ENCODE measurements at regions not wholly inside any gene's neighbourhood (a gene's known extent, or its start where the extent isn't known, plus 50 kb on each side); places are given as distances from the start of the nearest gene placed in this dataset.
"Not testable (repeated sequence)": the region's sequence is repeated elsewhere in the genome, so short reads cannot be mapped to it uniquely, and the experiment has no call there.

GRCh38 chr10:46774366-46774765, 136.9 kb upstream of the PTPN20 start:
- H3K27me3 ChIP-seq; H3K9me3 ChIP-seq; H3K4me1 ChIP-seq; DNase-seq (ENCODE audit: low spot score); H3K36me3 ChIP-seq; H3K4me3 ChIP-seq; H3K27ac ChIP-seq: not testable (repeated sequence)

GRCh38 chr10:46774945-46775667, 136.1 kb upstream of the PTPN20 start:
- not testable (repeated sequence) for H3K4me1 ChIP-seq; H3K27me3 ChIP-seq; H3K9me3 ChIP-seq; H3K27ac ChIP-seq; H3K4me3 ChIP-seq; H3K36me3 ChIP-seq; DNase-seq (ENCODE audit: low spot score)

GRCh38 chr10:46775668-46776059, 135.6 kb upstream of the PTPN20 start:
- not testable (repeated sequence) for H3K4me1 ChIP-seq; DNase-seq (ENCODE audit: low spot score); H3K27ac ChIP-seq; H3K27me3 ChIP-seq; H3K36me3 ChIP-seq; H3K4me3 ChIP-seq; H3K9me3 ChIP-seq

DNA sequence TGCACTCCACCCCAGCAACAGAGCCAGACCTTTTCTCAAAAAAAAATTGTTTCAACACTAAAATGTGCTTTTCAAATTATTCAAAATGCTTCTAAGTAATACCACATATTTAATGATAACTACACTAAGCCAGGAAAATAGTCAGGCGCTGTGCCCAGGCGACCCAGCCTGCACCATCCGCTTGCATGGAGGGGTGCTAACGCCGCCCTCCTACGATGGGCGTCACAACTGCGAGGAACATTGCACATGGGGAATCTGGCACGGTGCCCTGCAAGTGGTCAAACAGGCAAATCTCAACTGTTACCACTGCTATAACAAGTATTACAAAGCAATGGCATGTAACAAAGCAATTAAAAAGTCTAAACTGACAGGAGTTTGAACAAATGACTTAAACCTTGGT, 131.7 kb upstream of the PTPN20 start:
- DNase-seq (ENCODE audit: low spot score), result peak; percentile 60
- H3K9me3 ChIP-seq, H3K4me1 ChIP-seq, H3K27me3 ChIP-seq, H3K4me3 ChIP-seq, H3K27ac ChIP-seq, H3K36me3 ChIP-seq: not testable (repeated sequence)

DNA sequence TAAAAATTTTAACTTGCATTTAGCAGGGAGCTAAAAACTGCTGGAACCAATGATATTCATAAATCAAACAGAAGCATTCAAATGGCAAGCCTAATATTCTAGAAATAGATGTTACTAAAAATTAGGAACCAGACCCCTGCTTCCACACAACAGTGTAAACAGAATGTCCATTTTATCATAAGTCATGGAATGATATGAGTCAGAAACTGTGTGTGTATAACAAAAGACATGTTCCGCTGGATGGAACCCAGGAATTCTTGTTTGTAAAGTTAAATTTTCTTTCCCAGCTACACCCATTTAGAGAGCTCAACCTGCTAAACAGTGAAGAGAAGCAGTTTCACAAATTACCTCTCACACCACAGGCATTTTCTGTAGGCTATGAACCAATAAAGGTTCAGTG, 131.1 kb upstream of the PTPN20 start:
- H3K27ac ChIP-seq; H3K4me1 ChIP-seq; H3K9me3 ChIP-seq; H3K36me3 ChIP-seq; H3K27me3 ChIP-seq; DNase-seq (ENCODE audit: low spot score); H3K4me3 ChIP-seq: not testable (repeated sequence)

DNA sequence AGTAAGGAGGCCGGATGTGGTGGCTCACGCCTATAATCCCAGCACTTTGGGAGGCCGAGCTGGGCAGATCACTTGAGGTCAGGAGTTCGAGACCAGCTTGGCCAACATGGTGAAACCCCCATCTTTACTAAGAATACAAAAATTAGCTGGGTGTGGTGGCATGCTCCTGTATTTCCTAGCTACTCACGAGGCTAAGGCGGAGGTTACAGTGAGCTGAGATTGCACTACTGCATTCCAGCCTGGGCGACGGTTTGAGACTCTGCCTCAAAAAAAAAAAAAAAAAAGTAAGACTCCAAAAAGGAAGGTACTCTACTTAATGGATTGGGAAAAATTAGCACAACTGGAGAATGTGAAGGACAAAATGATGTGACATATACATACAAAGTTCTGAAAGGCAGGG, 130.2 kb upstream of the PTPN20 start:
- H3K36me3 ChIP-seq; DNase-seq (ENCODE audit: low spot score); H3K4me1 ChIP-seq; H3K27me3 ChIP-seq; H3K27ac ChIP-seq; H3K9me3 ChIP-seq; H3K4me3 ChIP-seq: not testable (repeated sequence)

DNA sequence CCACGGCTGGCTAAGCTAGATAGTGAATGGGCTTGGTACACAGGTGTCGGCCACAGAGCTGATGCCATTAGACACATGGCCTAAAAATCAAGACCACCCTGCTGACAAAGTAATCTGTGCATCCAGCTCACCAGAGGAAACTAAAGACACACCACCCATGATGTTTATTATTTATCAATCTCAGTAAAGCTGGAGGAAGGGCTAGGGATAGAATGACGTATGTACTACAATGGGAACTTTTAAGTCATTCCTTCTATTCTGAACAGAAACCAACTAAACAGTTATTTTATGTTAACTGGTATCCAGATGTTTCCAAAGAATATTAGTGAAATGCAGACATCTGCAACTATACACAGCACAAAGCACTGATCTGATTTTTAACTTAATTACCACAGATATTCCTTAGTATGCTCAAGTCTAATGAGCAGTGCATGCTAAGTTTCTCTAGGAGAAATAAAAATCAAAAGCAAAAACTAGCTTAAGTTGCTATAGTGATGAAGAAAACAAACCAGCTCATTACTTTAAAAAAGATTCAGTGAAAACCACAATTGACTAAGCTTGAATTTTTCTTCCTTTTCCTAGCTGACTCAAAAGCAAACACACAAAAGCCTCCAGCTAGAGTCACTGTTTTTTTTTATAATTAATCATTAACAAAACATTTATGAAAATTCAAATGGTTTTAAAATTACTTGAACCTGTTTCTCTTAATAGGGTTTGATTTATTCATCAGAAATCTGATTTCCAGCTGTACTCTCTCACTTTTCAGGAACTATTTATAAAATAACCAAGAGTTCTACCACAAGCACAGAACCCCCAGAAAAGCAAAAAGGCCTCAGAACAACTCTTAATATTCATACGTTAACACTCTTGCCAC, 129.0 kb upstream of the PTPN20 start:
- H3K4me1 ChIP-seq; H3K9me3 ChIP-seq; H3K27ac ChIP-seq; H3K4me3 ChIP-seq; DNase-seq (ENCODE audit: low spot score); H3K27me3 ChIP-seq; H3K36me3 ChIP-seq: not testable (repeated sequence)

DNA sequence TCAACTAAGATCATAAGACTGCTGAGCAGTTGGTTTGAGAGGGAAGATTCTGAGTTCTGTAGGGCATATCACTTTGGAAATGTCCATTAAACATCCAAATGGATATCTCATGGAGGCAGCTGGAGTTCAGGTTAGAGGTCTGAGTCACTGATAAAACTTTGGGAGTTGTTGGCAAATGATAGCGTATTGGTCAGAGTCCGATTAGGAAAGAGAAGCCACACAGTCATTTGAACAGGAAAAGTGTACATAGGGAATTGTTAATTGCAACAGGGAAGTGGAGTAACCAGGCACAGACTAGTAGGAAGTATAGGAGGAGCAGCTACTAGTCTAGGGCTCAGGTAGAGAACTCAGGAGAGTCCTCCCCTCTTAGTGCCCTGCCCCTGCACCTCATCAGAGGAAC, 126.6 kb upstream of the PTPN20 start:
- H3K27ac ChIP-seq; H3K4me1 ChIP-seq; DNase-seq (ENCODE audit: low spot score); H3K9me3 ChIP-seq; H3K36me3 ChIP-seq; H3K4me3 ChIP-seq; H3K27me3 ChIP-seq: not testable (repeated sequence)

GRCh38 chr10:46786125-46786517, 125.1 kb upstream of the PTPN20 start:
- H3K4me1 ChIP-seq; DNase-seq (ENCODE audit: low spot score); H3K36me3 ChIP-seq; H3K27me3 ChIP-seq; H3K9me3 ChIP-seq: not testable (repeated sequence)
- H3K4me3 ChIP-seq, result peak overlapping the region; percentile 67 to 79
- peak overlapping the region; percentile 75 to 79 for H3K27ac ChIP-seq

GRCh38 chr10:46786518-46787320, 124.5 kb upstream of the PTPN20 start:
- not testable (repeated sequence) for H3K4me1 ChIP-seq, H3K27me3 ChIP-seq, H3K9me3 ChIP-seq, H3K36me3 ChIP-seq
- H3K4me3 ChIP-seq, result peak overlapping the region; percentile 67 to 79
- peak overlapping the region; percentile 75 to 79 for H3K27ac ChIP-seq
- peak; percentile 70 for DNase-seq (ENCODE audit: low spot score)

GRCh38 chr10:46787321-46787615, 124.0 kb upstream of the PTPN20 start:
- DNase-seq (ENCODE audit: low spot score), result no peak
- H3K4me3 ChIP-seq, result peak overlapping the region; percentile 67 to 79
- H3K27ac ChIP-seq, result peak overlapping the region in 1 of 2 donors; percentile 79
- no peaks in the 10 kb centered on the region for H3K36me3 ChIP-seq
- no peaks in the 10 kb centered on the region for H3K27me3 ChIP-seq
- TF ChIP-seq, protein P1, sequence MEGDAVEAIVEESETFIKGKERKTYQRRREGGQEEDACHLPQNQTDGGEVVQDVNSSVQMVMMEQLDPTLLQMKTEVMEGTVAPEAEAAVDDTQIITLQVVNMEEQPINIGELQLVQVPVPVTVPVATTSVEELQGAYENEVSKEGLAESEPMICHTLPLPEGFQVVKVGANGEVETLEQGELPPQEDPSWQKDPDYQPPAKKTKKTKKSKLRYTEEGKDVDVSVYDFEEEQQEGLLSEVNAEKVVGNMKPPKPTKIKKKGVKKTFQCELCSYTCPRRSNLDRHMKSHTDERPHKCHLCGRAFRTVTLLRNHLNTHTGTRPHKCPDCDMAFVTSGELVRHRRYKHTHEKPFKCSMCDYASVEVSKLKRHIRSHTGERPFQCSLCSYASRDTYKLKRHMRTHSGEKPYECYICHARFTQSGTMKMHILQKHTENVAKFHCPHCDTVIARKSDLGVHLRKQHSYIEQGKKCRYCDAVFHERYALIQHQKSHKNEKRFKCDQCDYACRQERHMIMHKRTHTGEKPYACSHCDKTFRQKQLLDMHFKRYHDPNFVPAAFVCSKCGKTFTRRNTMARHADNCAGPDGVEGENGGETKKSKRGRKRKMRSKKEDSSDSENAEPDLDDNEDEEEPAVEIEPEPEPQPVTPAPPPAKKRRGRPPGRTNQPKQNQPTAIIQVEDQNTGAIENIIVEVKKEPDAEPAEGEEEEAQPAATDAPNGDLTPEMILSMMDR (IDR thresholded peaks at IDR 0.05), result no peak
- H3K4me1 ChIP-seq, result peaks cover 0 to 3% of the 10 kb centered on the region in 2 donors
- H3K9me3 ChIP-seq, result no peaks in the 10 kb centered on the region

DNA sequence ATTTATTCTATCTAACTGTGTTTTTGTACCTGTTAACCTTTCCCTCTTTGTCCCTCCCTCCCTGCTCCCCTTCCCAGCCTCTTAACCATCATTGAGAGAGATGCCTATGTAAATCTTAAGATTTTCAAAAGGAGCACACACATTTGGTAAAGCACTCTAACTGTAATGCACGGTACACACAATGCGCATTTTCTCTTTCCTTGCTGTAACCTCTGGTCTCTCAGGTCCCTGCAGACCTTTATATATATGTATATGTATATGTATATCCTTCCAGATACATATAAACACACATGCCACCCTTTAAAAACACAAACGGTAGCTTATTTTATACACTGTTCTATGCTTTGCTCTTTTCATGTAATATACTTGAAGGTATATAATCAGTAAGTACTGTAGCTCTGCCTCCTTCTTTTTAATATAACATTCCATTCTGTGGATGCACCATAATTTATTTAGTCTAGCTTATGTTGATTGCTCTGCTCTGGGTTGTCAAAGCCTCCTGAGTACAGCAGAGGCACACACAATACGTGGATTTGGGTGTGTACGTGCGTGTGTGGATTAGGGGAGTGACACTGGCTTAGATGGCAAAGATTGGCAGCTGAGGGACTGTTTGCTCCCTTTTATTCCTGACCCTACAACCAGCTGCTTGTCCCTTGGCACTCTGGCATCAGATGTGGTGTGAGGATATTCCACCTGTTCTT, 118.4 kb upstream of the PTPN20 start:
- not testable (repeated sequence) for H3K4me1 ChIP-seq; DNase-seq (ENCODE audit: low spot score); H3K9me3 ChIP-seq; H3K27me3 ChIP-seq; H3K27ac ChIP-seq; H3K36me3 ChIP-seq; H3K4me3 ChIP-seq

DNA sequence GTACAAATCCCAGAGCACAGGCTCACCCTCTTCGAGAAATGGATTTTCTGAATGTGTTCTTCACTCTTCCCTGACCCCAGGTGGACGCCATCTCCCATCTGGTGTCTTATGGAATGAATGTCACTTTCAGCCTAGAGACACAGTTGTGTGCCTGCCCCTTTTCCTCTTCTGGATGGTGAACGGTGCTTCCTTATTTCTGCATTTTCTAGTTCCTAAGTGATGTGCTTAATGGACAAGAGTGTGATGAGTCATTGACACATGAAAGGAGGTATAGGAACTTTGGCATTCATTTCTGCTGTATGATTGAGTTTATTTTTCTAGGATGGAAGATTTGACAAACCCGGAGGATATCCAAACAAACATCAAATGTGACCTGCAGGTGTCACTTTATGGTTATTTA, 114.9 kb upstream of the PTPN20 start:
- DNase-seq (ENCODE audit: low spot score); H3K27me3 ChIP-seq; H3K36me3 ChIP-seq; H3K4me1 ChIP-seq; H3K4me3 ChIP-seq; H3K9me3 ChIP-seq; H3K27ac ChIP-seq: not testable (repeated sequence)
